Right renal cortex interstitium (tissue), 3 donors: ENCODE measurements at regions not wholly inside any gene's neighbourhood (a gene's known extent, or its start where the extent isn't known, plus 50 kb on each side); places are given as distances from the start of the nearest gene placed in this dataset.

Source experiments
- DNase-seq, 3 donors: peaks; one replicate each; pipeline ENCODE4 v3.0.0-alpha.2; 2013; ENCODE audit warnings: low read depth in 3 of 3, low spot score in 2 of 3

- DNase-seq = peak in 2 of 3 donors; percentile 44 to 49
These were observed 287.0 kb upstream of the IGFBP3 start for GRCh38 chr7:46207931-46208634.

- no peak for DNase-seq
These were observed 285.5 kb upstream of the IGFBP3 start for GRCh38 chr7:46206476-46207060.

GRCh38 chr7:46205478-46205877, 284.4 kb upstream of the IGFBP3 start:
- DNase-seq = no peak

- no peak for DNase-seq
These were observed 282.9 kb upstream of the IGFBP3 start for GRCh38 chr7:46203926-46204325.

GRCh38 chr7:46202379-46202778, 281.3 kb upstream of the IGFBP3 start:
- no peak for DNase-seq

- DNase-seq = no peak
These were observed 280.9 kb upstream of the IGFBP3 start for GRCh38 chr7:46201961-46202360.

- DNase-seq = no peak
These were observed 277.6 kb upstream of the IGFBP3 start for GRCh38 chr7:46198701-46199100.

GRCh38 chr7:46197785-46198540, 276.9 kb upstream of the IGFBP3 start:
- no peak for DNase-seq

GRCh38 chr7:46195934-46196333, 274.9 kb upstream of the IGFBP3 start:
- no peak for DNase-seq

- DNase-seq = no peak
These were observed 271.2 kb upstream of the IGFBP3 start for GRCh38 chr7:46192271-46192670.

- no peak for DNase-seq
These were observed 270.7 kb upstream of the IGFBP3 start for GRCh38 chr7:46191776-46192175.

GRCh38 chr7:46191296-46191695, 270.2 kb upstream of the IGFBP3 start:
- DNase-seq = no peak

GRCh38 chr7:46189255-46189790, 268.3 kb upstream of the IGFBP3 start:
- no peak for DNase-seq

GRCh38 chr7:46186131-46186530, 265.1 kb upstream of the IGFBP3 start:
- no peak for DNase-seq

- no peak for DNase-seq
These were observed 258.1 kb upstream of the IGFBP3 start for GRCh38 chr7:46179061-46179610.

GRCh38 chr7:46178661-46179060, 257.6 kb upstream of the IGFBP3 start:
- no peak for DNase-seq

- no peak for DNase-seq
These were observed 256.7 kb upstream of the IGFBP3 start for GRCh38 chr7:46177821-46178220.

GRCh38 chr7:46175221-46175620, 254.1 kb upstream of the IGFBP3 start:
- DNase-seq = no peak

GRCh38 chr7:46174196-46174580, 253.1 kb upstream of the IGFBP3 start:
- peak in 1 of 3 donors; percentile 10 for DNase-seq

GRCh38 chr7:46173476-46174195, 252.6 kb upstream of the IGFBP3 start:
- DNase-seq = peak in 1 of 3 donors; percentile 10

- no peak for DNase-seq
These were observed 249.7 kb upstream of the IGFBP3 start for GRCh38 chr7:46170792-46171191.
